COLO668 (cell line): ENCODE measurements at regions not wholly inside any gene's neighbourhood (a gene's known extent, or its start where the extent isn't known, plus 50 kb on each side); places are given as distances from the start of the nearest gene placed in this dataset.

Experiments used
- DNase-seq: peaks from one replicate; lab custom pipeline; 2025; ENCODE audit not compliant: unreplicated experiment; lab: John Stamatoyannopoulos, UW

DNA sequence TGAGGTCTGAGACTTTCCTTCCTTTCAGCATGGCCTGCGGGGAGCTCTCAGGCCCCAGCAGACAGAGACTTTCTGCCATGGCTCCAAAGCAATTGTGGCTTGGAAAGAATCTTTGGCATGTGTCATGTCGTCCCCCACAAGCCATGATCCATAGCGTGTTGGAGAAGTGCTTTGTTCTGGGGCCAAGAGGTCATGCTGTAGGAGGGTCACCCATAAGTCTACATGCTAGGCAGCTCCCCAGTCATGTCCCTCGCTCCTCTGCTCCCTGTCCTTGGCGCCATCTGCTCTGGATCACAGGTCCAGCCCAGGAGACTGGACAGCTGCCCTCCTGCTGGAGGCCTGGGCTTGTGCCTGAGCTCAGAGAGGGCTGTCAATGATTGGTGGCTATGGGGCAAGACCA lies 78.8 kb upstream of the LCLAT1 start:
- no peak for DNase-seq

DNA sequence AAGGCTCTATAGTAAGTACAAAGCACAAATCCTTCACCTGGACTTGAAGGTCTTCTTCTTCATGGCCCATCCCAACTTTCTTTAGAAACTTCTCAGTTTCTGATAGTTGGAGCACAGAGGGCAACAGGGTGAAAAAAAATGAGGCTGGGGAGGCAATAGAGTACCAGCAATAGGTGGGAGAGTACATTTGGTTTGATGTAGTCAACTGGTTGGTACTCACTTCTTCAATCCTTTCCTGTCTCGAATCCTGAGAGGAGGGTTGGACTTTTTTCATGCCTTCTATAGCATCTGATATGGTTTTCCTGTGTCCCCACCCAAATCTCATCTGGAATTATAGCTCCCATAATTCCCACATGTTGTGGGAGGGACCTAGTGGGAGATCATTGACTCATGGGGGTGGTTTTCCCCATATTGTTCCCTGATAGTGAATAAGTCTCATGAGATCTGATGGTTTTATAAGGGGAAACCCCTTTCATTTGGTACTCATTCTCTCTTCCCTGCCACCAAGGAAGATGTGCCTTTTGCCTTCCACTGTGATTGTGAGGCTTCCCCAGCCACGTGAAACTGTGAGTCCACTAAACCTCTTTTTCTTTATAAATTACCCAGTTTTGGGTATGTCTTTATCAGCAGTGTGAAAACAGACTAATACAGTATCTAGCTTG lies 75.9 kb upstream of the LCLAT1 start:
- no peak for DNase-seq

DNA sequence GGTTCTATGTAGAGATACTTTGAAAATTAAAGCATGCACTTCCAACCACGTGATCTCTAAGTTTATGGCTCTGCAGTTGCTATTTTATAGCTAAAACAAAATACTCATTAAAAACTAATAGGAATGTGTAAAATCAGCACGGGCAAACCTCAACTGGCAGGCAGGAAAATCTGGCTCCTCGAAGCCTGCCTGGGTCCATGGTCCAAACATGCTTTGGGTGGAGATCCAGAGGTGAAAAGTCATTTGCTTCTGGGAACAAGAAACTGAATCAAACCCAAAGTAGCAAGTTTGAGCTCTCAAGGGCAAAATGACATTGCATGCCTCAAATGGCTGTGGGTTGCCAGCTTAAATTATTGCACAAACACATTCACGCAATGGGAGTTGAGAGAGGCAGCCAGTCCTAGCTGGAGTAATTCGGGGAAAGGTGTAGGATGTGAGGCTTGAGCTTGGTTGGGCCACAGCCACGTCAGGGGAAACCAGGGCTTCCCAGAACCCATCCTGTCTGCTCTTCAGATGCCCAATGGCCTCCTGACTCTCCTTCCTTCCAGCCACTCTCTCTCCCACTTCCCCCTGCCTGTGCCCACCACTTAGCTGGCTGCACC lies 75.2 kb upstream of the LCLAT1 start:
- no peak for DNase-seq

DNA sequence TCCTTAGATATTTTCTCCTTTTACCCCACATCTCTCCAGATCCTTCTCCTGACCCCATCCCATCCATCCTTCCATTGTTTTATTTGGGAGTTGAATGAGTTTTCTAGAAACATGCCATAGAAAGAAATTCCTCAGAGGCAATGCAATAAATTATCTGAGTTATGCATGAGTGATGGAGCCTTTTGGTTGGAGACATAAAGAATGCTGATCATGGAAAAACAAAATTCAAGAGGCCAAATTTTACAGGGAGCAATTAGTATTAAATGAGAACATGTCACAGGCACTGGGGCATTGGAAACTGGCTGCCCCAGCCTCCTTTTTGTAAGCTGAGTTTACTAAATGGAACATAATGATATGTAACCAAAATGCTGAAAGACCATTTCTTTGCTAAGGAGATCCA lies 74.2 kb upstream of the LCLAT1 start:
- no peak for DNase-seq

DNA sequence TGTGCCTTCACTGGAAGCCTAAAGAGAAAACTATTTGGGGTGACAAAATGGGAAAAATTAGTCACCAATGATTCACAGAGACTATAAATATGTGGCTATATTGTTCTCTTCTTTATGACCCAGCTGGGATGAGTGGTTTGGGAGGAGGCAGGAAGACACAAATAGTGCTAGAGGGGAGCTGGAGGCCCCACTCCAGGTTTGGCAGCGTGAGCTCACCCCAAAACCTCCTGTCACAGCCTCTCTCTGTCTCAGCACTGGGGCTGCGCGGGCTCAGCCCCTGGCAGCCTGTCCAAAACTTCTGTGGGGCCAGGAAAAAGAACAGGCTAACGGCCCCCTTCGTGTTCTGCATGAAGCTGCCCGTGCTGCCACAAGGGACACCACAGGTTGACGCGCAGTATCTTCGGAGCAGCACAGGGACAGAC lies 73.2 kb upstream of the LCLAT1 start:
- DNase-seq = no peak

DNA sequence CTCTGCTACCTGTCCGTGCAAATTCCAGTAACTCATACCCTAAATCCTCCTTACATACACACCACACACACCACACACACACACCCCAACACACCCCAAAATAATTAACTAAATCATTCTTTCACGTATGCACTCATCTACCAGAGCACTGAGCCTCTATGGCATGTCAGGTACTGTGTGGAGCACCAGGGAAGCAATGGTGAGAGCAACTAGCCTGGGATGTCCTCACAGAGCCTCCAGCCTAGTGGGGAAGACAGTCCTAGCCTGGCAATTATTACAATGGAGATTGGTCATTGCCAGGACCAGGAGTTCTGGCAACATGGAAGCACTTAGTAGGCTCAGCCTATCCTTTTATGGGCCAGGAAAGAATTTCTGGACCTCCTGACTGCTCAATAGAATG lies 72.7 kb upstream of the LCLAT1 start:
- DNase-seq = no peak

DNA sequence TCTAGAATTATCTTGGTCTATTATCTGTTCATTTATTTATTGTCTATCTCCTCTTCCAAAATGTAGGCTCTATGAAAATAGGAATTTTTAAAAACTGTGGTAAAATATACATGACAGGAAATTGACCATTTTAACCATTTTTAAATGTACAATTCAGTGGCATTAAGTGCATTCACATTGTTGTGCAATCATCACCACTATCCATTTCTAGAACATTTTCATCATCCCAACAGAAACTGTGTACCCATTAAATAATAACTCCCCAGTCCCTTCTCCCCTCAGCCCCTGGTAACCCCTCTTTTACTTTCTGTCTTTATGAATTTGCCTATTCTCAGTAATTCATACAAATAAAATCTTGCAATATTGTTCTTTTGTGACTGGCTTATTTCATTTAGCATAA lies 71.1 kb upstream of the LCLAT1 start:
- DNase-seq = no peak

DNA sequence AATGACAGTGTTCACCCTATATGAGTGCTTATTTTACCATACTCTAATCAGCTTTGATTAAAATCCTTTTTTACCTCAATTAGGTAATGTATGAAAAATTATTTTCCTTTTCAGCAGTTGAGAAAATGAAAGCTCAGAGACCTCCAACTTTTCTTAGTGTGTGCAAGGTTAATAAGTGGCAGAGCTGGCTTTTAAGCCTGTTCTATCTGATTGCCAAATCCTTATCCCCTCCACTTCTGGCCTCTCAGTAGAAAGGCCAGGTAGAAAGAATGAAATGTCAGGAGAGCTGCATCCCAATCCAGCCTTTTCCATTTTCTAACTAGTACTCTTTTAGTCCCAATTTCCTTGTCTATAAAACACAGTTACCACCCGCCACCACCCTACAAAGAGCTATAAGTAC lies 67.6 kb upstream of the LCLAT1 start:
- DNase-seq = no peak

DNA sequence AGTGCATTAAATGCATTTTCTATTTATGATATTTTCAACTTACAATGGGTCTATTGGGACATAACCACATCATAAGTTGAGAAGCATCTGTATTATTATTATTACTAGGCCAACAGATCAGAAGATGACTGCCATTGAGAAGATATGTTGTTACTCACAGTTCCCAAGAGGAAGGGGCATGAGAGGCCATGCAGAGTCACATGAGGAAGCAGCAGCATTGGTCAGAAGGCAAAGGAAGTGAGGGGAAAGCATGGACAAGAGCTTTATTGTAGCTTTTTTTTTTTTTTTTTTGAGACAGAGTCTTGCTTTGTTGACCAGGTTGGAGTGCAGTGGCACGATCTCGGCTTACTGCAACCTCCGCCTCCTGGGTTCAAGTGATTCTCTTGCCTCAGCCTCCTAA lies 66.2 kb upstream of the LCLAT1 start:
- no peak for DNase-seq

DNA sequence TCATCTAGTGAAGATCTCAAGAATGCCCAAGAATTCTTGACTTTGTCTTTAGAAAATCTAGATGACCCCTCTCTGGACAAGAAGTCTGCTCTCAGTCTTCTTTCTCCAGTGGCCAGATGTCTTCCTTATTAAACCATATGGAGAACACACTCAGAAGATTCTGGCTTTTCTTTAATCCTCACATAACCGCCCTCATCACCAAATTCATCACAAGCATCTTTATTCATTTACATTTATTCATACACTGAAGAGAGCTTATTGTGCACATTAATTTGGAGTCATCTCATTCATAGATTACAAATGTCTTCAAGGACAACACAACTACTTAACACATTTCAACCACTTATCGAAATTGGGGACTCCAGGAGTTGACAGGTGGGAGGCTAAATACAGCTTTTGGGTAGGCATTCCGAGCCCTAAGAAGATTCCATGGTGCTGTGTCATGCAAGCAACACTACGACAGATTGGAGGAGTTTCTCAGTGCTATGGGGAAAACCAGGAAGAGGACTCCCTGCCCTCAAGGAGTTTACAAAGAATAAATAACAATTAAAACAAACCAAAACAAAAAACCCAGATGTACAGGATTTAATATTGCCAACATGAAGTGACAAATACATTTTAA lies 64.8 kb upstream of the LCLAT1 start:
- DNase-seq = no peak

DNA sequence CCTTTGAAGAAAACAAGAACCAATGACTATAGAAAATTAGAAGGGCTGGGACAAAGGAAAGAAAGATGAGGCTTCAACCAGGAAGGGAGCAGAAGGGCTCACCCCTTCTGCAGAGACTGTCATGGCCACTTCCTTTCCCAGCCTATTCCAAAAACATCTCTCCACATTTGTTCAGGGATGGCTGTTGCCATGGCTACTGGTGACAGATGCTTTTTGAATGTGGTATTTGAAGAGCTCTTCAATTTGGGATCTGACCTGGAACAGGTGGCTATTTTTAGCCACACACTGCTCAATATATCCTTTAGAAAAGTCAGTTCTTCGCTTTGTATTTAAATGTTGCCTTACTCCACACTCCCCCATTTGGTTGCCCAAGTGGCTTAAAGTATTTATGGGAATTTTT lies 64.1 kb upstream of the LCLAT1 start:
- DNase-seq = peak; percentile 12

DNA sequence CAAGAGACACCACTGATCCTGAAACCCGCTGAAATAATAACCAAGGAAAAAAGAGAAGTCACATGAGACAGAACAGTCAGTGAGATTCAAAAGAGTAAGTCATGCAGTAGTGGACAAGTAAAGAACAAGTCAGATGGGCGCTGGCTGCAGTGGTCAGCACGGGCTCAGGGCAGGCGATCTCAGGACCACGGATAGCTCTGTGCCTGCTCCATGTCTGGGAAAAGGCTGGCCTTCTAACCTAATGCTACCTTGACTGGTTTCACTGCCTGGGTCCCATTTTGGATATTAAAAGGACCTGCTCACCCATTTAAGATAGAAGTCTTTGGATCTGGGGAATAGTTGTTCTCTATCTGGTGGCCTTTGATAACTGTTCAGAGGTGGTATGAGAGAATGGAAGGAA lies 61.7 kb upstream of the LCLAT1 start:
- no peak for DNase-seq

DNA sequence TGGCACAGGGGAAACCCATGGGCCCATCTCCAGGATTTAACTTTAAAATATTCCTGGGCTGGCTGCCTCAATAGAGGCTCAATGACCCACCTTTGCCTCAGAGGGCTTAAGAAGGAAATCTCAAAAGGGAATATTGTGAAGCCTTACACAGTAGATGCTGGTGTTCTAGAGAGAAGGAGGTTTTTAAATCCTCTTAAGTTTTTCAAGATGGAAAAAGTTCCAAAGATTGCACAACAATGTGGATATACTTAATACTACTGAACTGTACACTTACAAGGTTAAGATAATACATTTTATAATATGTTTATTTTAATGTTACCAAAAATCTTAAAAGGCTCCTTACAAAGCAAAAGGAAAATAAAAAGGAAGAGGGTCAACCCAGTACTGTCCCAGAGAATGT lies 54.9 kb upstream of the LCLAT1 start:
- DNase-seq = no peak

DNA sequence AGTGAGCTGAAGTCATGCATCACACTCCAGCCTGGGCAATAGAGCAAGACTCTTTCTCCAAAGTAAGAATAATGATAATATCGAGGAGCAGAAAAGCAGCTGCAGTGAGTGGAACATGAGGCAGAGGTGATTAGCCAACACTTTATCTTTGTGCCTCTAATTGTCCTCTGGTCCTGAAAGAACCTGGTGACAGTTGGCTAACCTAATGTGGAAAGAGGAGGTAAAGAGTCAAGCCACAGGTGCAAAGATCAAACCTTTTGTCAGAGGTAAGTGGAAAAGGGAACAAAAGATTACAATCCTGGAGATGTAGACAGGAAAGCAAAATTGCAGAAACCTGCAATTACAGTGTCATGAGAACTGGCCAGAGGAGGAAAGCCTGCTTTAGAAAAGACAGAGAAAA lies 53.5 kb upstream of the LCLAT1 start:
- no peak for DNase-seq

DNA sequence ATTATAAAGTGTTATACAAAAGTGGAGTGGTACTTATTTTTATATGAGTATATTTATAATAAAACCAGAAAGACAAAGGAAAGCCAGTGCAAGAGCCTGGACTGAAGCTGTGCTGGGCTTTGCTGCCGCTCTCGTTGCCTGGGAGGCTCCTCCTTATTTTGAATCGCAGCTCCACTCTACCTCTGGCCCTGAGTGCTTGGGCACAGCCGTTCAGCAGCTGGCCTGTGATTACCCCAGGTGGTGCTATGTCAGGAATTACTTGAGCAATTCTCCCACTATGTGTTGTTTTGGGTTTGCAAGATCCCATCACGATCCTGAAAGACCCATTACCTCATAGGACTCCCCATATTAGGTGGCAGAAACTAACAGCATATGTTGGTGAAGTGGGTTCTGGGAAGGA lies 53.0 kb upstream of the LCLAT1 start:
- DNase-seq = no peak

DNA sequence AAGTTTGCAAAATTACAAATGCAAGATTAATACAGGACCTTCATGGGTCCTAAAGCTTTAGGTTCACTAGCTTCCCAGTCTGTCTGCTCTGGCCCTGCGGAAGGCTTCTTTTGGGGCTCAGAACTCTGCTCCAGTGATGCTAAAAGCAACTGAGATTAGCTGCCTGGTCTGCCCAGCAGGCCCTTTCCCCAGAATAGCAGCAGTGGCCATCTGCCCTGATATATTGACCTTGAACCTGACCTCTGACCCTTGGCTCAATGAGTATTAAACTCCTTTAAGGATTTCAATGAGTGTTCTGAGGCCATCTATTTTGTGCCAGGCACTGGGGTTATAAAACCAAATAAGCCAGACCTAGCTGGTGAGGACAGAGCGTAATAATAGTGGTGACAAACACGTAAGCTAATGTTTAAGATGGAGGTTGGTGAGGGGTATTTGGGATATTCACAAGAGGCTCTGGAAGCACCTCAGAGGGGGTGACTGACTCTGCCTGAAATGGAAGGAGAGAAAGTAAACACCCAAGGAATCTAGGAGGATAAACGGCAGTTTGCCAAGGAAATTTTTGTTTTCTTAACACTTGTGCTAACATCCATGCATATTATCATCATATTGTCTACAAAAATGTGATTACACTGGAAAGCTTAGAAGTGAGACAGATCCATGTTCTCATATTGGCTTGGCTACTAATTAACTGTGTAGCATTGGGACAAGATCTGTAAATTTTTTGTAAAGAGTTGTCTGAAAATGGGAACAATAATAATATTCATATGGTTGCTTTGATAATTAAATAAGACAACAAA lies 50.4 kb upstream of the LCLAT1 start:
- no peak for DNase-seq
